ENCODE measurements at regions not wholly inside any gene's neighbourhood (a gene's known extent, or its start where the extent isn't known, plus 50 kb on each side); places are given as distances from the start of the nearest gene placed in this dataset.

DNA sequence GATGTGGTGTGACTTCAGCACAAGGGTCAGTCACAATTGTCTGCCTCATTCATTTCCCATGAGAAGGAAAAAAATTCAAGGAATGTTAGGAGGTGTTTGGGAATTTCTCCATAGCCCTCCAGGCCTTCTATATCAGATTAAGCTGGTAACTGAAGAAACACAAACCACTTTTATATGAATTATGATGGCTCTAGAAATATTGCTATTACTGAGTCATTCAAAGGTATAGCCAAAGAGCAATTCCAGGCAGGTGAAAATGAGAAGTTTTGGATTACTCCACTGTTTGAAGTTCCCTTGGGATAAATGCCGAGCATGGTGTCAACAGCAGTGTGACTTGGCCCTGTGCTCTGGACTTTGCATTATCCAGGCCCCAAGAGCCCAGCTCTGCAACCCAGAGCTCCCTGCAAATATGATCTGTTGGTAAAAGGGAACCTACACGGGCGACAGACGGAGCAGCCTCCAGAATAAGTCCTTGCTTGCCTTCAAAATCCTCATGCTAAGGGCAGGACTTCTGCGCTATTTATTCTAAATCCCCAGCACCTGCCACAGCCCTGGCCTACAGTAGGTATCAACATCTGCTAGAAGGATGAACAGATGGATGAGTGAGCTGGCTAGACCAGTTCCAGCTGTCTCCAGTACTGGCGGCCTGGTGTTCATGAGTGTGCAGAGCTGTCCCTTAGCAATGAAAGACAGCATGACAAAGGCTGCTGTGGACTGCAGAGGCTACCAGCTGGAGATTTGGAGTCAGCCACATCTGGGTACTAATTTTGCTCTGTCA is 67.5 kb upstream of the ZBED5 start:
- POLR2A ChIA-PET = no interaction called here
- CTCF ChIA-PET = no interaction called here

GRCh38 chr11:10923882-10924281 is 66.0 kb upstream of the ZBED5 start:
- POLR2A ChIA-PET = no interaction called here
- CTCF ChIA-PET = interaction anchor here (1.6 kb wide), 1 partner anchor 132 kb away, joined by 3 read pairs; no protein-coding TSS in a partner anchor

DNA sequence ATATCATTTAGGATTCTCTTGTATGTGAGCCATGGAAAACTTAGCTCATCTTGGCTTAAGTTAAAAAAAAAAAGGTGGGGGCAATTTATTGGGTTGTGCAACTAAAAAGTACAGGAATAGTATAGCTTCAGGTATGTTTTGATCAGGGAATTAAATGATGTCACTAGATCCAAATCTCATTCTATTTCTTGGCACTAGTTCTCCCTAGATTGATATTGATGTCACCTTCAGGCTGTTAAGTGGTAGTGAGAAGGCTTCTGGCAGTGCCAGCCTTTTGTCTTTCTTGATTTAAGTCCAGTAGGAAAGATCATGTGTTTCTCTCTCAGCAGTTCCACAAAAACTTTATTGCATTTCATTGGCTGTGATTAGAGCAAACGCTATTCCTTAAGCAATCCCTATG is 65.0 kb upstream of the ZBED5 start:
- ChIA-PET CTCF (interaction anchor here (1.2 to 1.6 kb wide), 2 partner anchors 44 to 131 kb away, joined by 3 read pairs; no protein-coding TSS in a partner anchor), POLR2A (no interaction called here)

DNA sequence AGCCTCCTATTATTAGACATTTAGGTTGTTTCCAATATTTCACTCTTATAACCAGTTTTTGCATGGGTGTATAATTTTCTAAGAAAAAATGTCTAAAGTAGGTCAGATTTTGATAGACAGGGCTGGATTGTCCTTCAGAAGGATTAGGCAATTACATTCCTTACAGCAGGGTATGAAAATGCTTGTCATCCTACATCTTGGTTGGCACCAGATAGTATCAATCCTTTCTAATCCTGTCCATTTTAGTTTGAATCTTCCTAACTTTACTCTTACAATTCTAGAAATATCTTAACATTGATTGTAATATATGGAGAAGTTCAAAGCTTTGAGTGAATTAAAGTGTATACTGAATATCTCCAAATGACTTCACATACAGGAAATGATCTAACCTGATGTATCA is 63.0 kb upstream of the ZBED5 start:
- ChIA-PET POLR2A (no interaction called here), CTCF (interaction anchor here (0.6 to 1.4 kb wide), 2 partner anchors 10 to 134 kb away, joined by 3 to 6 read pairs; no protein-coding TSS in a partner anchor)

DNA sequence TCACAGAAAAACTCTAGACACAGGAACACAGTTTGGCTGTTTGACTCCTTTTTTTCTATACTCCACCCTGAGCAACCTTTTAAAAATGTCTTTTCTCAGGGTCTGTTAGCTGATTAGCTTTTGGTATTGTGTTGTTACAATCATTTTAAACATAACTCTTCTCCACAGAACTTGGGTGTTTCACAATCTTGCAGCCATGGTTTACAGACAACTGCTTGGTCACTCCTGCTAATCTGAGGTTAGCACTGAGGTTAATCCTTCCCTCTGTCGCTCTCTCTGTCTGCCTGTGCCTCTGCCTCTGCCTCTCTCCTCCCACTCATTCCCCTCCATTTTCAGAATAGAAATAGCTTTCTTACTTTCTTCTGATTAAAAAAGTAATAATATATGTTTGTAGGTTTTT is 62.4 kb upstream of the ZBED5 start:
- CTCF ChIA-PET = interaction anchor here (0.6 to 1.4 kb wide), 3 partner anchors 11 to 133 kb away, joined by 3 to 6 read pairs (median 5); no protein-coding TSS in a partner anchor
- POLR2A ChIA-PET = no interaction called here

DNA sequence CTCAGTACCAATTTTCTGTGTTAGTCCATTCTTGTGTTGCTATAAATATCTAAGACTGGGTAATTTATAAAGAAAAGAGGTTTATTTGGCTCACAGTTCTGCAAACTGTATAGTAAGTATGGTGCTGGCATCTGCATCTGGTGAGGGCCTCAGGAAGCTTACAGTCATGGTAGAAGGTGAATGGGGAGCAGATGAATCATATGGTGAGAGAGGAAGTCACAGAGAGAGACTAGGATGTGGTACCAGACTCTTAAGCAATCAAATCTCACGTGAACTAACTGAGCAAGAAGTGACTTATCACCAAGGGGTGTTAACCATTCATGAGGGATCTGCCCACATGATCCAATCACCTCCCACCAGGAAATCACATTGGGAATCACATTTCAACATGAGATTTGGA is 60.8 kb upstream of the ZBED5 start:
- ChIA-PET POLR2A (no interaction called here), CTCF (no interaction called here)

- CTCF ChIA-PET = no interaction called here
- POLR2A ChIA-PET = no interaction called here
Observed at GRCh38 chr11:10918275-10918674, 60.4 kb upstream of the ZBED5 start.

GRCh38 chr11:10917802-10918201 is 59.9 kb upstream of the ZBED5 start:
- CTCF ChIA-PET = no interaction called here
- POLR2A ChIA-PET = no interaction called here

DNA sequence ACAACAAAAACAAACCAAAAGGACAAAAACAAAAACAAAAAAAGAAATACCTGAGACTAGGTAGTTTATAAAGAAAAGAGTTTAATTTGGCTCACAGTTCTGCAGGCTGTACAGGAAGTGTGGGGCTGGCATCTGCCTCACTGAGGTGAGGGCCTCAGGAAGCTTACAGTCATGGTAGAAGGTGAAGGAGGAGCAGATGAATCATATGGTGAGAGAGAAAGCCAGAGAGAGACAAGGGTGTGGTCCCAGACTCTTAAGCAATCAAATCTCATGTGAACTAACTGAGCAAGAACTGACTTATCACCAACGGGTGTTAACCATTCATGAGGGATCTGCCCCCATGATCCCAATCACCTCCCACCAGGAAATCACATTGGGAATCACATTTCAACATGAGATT is 58.8 kb upstream of the ZBED5 start:
- POLR2A ChIA-PET = no interaction called here
- CTCF ChIA-PET = interaction anchor here (0.7 kb wide), 1 partner anchor 60 kb away, joined by 3 read pairs; no protein-coding TSS in a partner anchor

DNA sequence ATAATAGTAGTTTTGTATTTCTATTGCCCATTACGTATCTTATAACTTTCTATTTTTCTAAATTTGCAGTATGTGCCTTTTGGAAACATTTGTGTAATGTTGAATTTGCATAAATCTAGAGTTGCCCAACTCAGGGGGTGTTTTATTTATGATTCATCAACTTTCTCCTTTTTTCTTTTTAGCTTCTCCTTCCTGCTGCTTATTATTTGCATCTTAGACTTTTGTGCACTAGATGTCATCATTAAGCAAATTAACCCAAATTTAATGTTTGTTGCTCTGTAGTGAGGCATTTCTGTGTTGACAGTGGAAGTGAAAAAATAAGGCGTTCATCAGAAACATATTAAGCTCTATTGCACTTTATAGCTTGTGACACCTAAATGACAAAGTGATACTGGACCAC is 56.2 kb upstream of the ZBED5 start:
- ChIA-PET CTCF (interaction anchor here (0.6 kb wide), 1 partner anchor 13 kb away, joined by 3 read pairs; no protein-coding TSS in a partner anchor), POLR2A (no interaction called here)

- POLR2A ChIA-PET = no interaction called here
- CTCF ChIA-PET = no interaction called here
Observed at GRCh38 chr11:10913075-10913474, 55.2 kb upstream of the ZBED5 start.

DNA sequence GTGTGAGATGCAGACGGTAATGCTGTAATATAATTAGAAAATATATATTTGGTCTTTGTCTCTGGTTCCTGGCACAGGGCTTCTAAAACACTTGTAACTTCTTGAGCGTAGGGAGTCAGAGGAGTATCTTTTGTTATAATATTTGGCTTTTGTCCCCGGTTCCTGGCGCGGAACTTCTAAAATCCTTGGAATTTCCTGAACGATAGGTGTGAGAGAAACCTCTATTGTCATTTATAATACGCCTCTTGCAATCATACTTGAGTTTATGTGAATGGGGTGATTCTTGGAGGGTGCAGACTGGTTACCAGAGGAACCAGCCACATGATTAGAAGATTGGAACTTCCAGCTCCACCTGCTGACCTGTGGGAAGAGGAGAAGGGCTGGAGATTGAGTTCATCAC is 54.1 kb upstream of the ZBED5 start:
- ChIA-PET CTCF (no interaction called here), POLR2A (no interaction called here)

- POLR2A ChIA-PET = no interaction called here
- CTCF ChIA-PET = no interaction called here
Observed at GRCh38 chr11:10909141-10909883, 51.5 kb upstream of the ZBED5 start.

- POLR2A ChIA-PET = no interaction called here
- CTCF ChIA-PET = no interaction called here
Observed at GRCh38 chr11:10908215-10908951, 50.5 kb upstream of the ZBED5 start.
